ENCODE measurements at regions not wholly inside any gene's neighbourhood (a gene's known extent, or its start where the extent isn't known, plus 50 kb on each side); places are given as distances from the start of the nearest gene placed in this dataset.

GRCh38 chr13:108137176-108137575 is 78.2 kb downstream of the LIG4 start:
- intact Hi-C loops (cut with DNase I; ENCODE audit: low total_unique reads), result no loop called here
- no peaks in the 10 kb centered on the region for H3K36me3 ChIP-seq
- H3K27me3 ChIP-seq, result no peaks in the 10 kb centered on the region
- H3K27ac ChIP-seq, result no peak overlapping the region
- H3K4me1 ChIP-seq, result no peaks in the 10 kb centered on the region
- no peak for TF ChIP-seq POLR2AphosphoS5 (IDR thresholded peaks at IDR 0.05)
- no peak for TF ChIP-seq CTCF (IDR thresholded peaks at IDR 0.05)
- no peak for TF ChIP-seq POLR2A (IDR thresholded peaks at IDR 0.05)
- H3K9me3 ChIP-seq, result no peaks in the 10 kb centered on the region
- no peak overlapping the region for H3K4me3 ChIP-seq
- DNase-seq (ENCODE audit: low spot score in 2 of 2), result no peak

- H3K9me3 ChIP-seq, result no peaks in the 10 kb centered on the region
- H3K36me3 ChIP-seq, result no peaks in the 10 kb centered on the region
- no peak for DNase-seq (ENCODE audit: low spot score in 2 of 2)
- no peaks in the 10 kb centered on the region for H3K4me1 ChIP-seq
- H3K4me3 ChIP-seq, result no peak overlapping the region
- intact Hi-C loops (cut with DNase I; ENCODE audit: low total_unique reads), result no loop called here
- no peaks in the 10 kb centered on the region for H3K27me3 ChIP-seq
- TF ChIP-seq CTCF (IDR thresholded peaks at IDR 0.05) (no peak), POLR2AphosphoS5 (IDR thresholded peaks at IDR 0.05) (no peak), POLR2A (IDR thresholded peaks at IDR 0.05) (no peak)
- no peak overlapping the region for H3K27ac ChIP-seq
Measured at GRCh38 chr13:108127406-108127805, 87.9 kb downstream of the LIG4 start.

- intact Hi-C loops (cut with DNase I; ENCODE audit: low total_unique reads), result no loop called here
- no peak overlapping the region for H3K4me3 ChIP-seq
- H3K9me3 ChIP-seq, result no peaks in the 10 kb centered on the region
- no peaks in the 10 kb centered on the region for H3K27me3 ChIP-seq
- H3K36me3 ChIP-seq, result no peaks in the 10 kb centered on the region
- TF ChIP-seq POLR2AphosphoS5 (IDR thresholded peaks at IDR 0.05), result no peak
- no peak for TF ChIP-seq POLR2A (IDR thresholded peaks at IDR 0.05)
- no peak for TF ChIP-seq CTCF (IDR thresholded peaks at IDR 0.05)
- H3K27ac ChIP-seq, result no peak overlapping the region
- no peak for DNase-seq (ENCODE audit: low spot score in 2 of 2)
- H3K4me1 ChIP-seq, result no peaks in the 10 kb centered on the region
Measured at GRCh38 chr13:108126056-108126455, 89.3 kb downstream of the LIG4 start.

- intact Hi-C loops (cut with DNase I; ENCODE audit: low total_unique reads), result no loop called here
- DNase-seq (ENCODE audit: low spot score in 2 of 2), result no peak
- no peaks in the 10 kb centered on the region for H3K4me1 ChIP-seq
- H3K36me3 ChIP-seq, result no peaks in the 10 kb centered on the region
- H3K4me3 ChIP-seq, result no peak overlapping the region
- H3K27ac ChIP-seq, result no peak overlapping the region
- no peaks in the 10 kb centered on the region for H3K27me3 ChIP-seq
- H3K9me3 ChIP-seq, result no peaks in the 10 kb centered on the region
- TF ChIP-seq POLR2A (IDR thresholded peaks at IDR 0.05) (no peak), POLR2AphosphoS5 (IDR thresholded peaks at IDR 0.05) (no peak)
Measured at GRCh38 chr13:108121406-108121805, 93.9 kb downstream of the LIG4 start.

GRCh38 chr13:108120856-108121255 is 94.5 kb downstream of the LIG4 start:
- Histone ChIP-seq H3K9me3 (no peaks in the 10 kb centered on the region), H3K27ac (no peak overlapping the region), H3K36me3 (no peaks in the 10 kb centered on the region), H3K4me1 (no peaks in the 10 kb centered on the region), H3K27me3 (no peaks in the 10 kb centered on the region), H3K4me3 (no peak overlapping the region)
- intact Hi-C loops (cut with DNase I; ENCODE audit: low total_unique reads), result no loop called here
- no peak for DNase-seq (ENCODE audit: low spot score in 2 of 2)
- TF ChIP-seq POLR2AphosphoS5 (IDR thresholded peaks at IDR 0.05), result no peak
- TF ChIP-seq POLR2A (IDR thresholded peaks at IDR 0.05), result no peak
- no peak for TF ChIP-seq CTCF (IDR thresholded peaks at IDR 0.05)

- intact Hi-C loops (cut with DNase I; ENCODE audit: low total_unique reads), result no loop called here
- Histone ChIP-seq H3K4me3 (no peak overlapping the region), H3K27ac (no peak overlapping the region), H3K36me3 (no peaks in the 10 kb centered on the region), H3K4me1 (no peaks in the 10 kb centered on the region), H3K27me3 (no peaks in the 10 kb centered on the region), H3K9me3 (no peaks in the 10 kb centered on the region)
- TF ChIP-seq CTCF (IDR thresholded peaks at IDR 0.05), result no peak
- TF ChIP-seq POLR2AphosphoS5 (IDR thresholded peaks at IDR 0.05), result no peak
- TF ChIP-seq POLR2A (IDR thresholded peaks at IDR 0.05), result no peak
- no peak for DNase-seq (ENCODE audit: low spot score in 2 of 2)
Measured at GRCh38 chr13:108120302-108120701, 95.0 kb downstream of the LIG4 start.

Measured in breast epithelium (tissue), 4 donors.